DOHH2 (cell line): ENCODE measurements at regions not wholly inside any gene's neighbourhood (a gene's known extent, or its start where the extent isn't known, plus 50 kb on each side); places are given as distances from the start of the nearest gene placed in this dataset.

Experiments
- H3F3A ChIP-seq: fragments of 200-600 bp; sonication (generic), shearing (Covaris generic); 2 replicates; pipeline ENCODE4 v1.6.0; 2016; ENCODE audit warnings: antibody characterized with exemption, mild to moderate bottlenecking; ENCODE audit not compliant: control insufficient read depth, insufficient read depth
- H3K27ac ChIP-seq: fragments of 200-600 bp; sonication (generic); 2 replicates; pipeline ENCODE4 v1.5.1; 2014; ENCODE audit warnings: low read depth, mild to moderate bottlenecking, low read length, moderate library complexity
- H3K27me3 ChIP-seq: fragments of 200-600 bp; sonication (generic); 2 replicates; pipeline ENCODE4 v1.6.1; 2014; ENCODE audit warnings: mild to moderate bottlenecking, low read length, mixed read lengths; ENCODE audit not compliant: control insufficient read depth
- H3K36me3 ChIP-seq: fragments of 200-600 bp; sonication (generic); 2 replicates; pipeline ENCODE4 v1.6.1; 2014; ENCODE audit warnings: mild to moderate bottlenecking, low read length, moderate library complexity, mixed read lengths; ENCODE audit not compliant: control insufficient read depth
- H3K4me1 ChIP-seq: fragments of 200-600 bp; sonication (generic); 2 replicates; pipeline ENCODE4 v1.6.1; 2014; ENCODE audit warnings: mild to moderate bottlenecking, low read length, mixed read lengths; ENCODE audit not compliant: control insufficient read depth
- H3K4me2 ChIP-seq: fragments of 200-600 bp; sonication (generic); 2 replicates; pipeline ENCODE4 v1.6.0; 2014; ENCODE audit warnings: mild to moderate bottlenecking, low read length, moderate library complexity
- H3K4me3 ChIP-seq: fragments of 200-600 bp; sonication (generic); 2 replicates; pipeline ENCODE4 v1.5.1; 2014; ENCODE audit warnings: mild to moderate bottlenecking, low read length, mixed read lengths
- H3K79me2 ChIP-seq: fragments of 200-600 bp; sonication (generic); 2 replicates; pipeline ENCODE4 v1.6.1; 2014; ENCODE audit warnings: mild to moderate bottlenecking, low read length, mixed read lengths; ENCODE audit not compliant: control insufficient read depth
- H3K9me2 ChIP-seq: fragments of 200-600 bp; sonication (generic); replicated peaks from 2 replicates; pipeline ENCODE4 v1.6.1; 2014; ENCODE audit warnings: mild to moderate bottlenecking, low read length, mixed read lengths; ENCODE audit not compliant: control insufficient read depth
- H3K9me3 ChIP-seq: fragments of 200-600 bp; sonication (generic); 2 replicates; pipeline ENCODE4 v1.6.1; 2014; ENCODE audit warnings: antibody characterized with exemption, low read length, mixed read lengths; ENCODE audit not compliant: control insufficient read depth, insufficient read depth
- H4K20me1 ChIP-seq: fragments of 200-600 bp; sonication (generic); 2 replicates; pipeline ENCODE4 v1.6.0; 2014; ENCODE audit warnings: low read depth, mild to moderate bottlenecking, antibody characterized with exemption, low read length, moderate library complexity; ENCODE audit not compliant: control insufficient read depth, insufficient read depth
- EZH2phosphoT487 ChIP-seq: fragments of 200-600 bp; sonication (generic); IDR thresholded peaks from 2 replicates; pipeline ENCODE4 v1.6.1; 2017; ENCODE audit warnings: borderline replicate concordance, mild to moderate bottlenecking, antibody characterized with exemption, low read length, moderate library complexity, mixed read lengths
- TF ChIP-seq, protein P1 (sequence below): fragments of 200-600 bp; sonication (generic); IDR thresholded peaks from one replicate; pipeline ENCODE4 v1.5.1; 2014; ENCODE audit warnings: antibody characterized with exemption, mild to moderate bottlenecking, low read depth, low read length; ENCODE audit not compliant: poor library complexity, severe bottlenecking

DNA sequence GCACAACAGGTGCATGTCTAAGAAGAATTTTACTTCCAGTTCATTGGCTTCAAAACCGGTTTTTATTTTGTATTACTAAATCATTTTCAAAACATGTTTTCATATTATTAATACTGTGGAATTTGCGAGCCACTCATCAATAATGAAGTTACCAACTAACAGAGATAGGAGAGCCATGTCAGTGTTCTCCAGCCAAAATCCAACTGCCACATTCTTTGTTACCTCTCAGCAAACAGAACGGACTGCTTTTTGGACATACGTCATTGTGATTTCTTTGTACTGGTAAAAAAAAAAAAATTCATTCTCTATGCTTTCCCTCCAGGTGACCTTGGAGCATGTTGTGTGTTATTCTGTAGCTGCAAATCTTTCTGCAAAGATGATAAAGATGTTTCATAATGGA, 414.2 kb upstream of the MMADHC start:
- Histone ChIP-seq H3K36me3 (no peaks in the 10 kb centered on the region), H3K9me3 (no peaks in the 10 kb centered on the region), H3K79me2 (no peaks in the 10 kb centered on the region), H3K9me2 (no peaks in the 10 kb centered on the region), H3K4me3 (no peak overlapping the region), H3K27ac (no peak overlapping the region), H4K20me1 (no peaks in the 10 kb centered on the region), H3K27me3 (no peaks in the 10 kb centered on the region), H3K4me1 (no peaks in the 10 kb centered on the region), H3K4me2 (no peak overlapping the region), H3F3A (no peaks in the 10 kb centered on the region)
- TF ChIP-seq EZH2phosphoT487: no peak
- TF ChIP-seq, protein P1, sequence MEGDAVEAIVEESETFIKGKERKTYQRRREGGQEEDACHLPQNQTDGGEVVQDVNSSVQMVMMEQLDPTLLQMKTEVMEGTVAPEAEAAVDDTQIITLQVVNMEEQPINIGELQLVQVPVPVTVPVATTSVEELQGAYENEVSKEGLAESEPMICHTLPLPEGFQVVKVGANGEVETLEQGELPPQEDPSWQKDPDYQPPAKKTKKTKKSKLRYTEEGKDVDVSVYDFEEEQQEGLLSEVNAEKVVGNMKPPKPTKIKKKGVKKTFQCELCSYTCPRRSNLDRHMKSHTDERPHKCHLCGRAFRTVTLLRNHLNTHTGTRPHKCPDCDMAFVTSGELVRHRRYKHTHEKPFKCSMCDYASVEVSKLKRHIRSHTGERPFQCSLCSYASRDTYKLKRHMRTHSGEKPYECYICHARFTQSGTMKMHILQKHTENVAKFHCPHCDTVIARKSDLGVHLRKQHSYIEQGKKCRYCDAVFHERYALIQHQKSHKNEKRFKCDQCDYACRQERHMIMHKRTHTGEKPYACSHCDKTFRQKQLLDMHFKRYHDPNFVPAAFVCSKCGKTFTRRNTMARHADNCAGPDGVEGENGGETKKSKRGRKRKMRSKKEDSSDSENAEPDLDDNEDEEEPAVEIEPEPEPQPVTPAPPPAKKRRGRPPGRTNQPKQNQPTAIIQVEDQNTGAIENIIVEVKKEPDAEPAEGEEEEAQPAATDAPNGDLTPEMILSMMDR: no peak

DNA sequence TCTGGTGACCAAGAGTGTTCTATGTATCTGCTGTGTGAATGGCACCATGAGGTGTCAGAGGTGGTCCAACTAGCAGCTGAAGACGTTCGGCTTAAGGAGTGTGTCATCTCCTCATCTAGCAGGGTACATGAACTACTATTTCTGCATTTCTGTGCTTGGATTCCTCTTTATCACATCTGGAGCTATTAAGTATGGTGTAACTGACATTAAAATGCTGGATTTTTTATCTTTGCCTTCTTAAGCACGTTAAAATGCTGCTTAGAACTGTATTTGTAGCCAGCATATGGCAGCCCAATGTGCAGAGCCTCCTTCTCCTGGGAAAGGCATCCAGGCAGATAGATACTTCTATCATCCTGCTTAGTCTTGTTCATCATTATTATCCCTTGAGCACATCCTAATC, 409.3 kb upstream of the MMADHC start:
- Histone ChIP-seq H3K27ac (no peak overlapping the region), H3K36me3 (no peaks in the 10 kb centered on the region), H3K27me3 (no peaks in the 10 kb centered on the region), H3K4me1 (no peaks in the 10 kb centered on the region), H3K9me2 (no peaks in the 10 kb centered on the region), H3K9me3 (no peaks in the 10 kb centered on the region; the same call in 1 of the 2 replicates), H3K4me2 (no peak overlapping the region), H3F3A (no peaks in the 10 kb centered on the region), H3K4me3 (no peak overlapping the region), H3K79me2 (no peaks in the 10 kb centered on the region), H4K20me1 (no peaks in the 10 kb centered on the region)
- TF ChIP-seq EZH2phosphoT487: no peak
- TF ChIP-seq, protein P1: no peak

DNA sequence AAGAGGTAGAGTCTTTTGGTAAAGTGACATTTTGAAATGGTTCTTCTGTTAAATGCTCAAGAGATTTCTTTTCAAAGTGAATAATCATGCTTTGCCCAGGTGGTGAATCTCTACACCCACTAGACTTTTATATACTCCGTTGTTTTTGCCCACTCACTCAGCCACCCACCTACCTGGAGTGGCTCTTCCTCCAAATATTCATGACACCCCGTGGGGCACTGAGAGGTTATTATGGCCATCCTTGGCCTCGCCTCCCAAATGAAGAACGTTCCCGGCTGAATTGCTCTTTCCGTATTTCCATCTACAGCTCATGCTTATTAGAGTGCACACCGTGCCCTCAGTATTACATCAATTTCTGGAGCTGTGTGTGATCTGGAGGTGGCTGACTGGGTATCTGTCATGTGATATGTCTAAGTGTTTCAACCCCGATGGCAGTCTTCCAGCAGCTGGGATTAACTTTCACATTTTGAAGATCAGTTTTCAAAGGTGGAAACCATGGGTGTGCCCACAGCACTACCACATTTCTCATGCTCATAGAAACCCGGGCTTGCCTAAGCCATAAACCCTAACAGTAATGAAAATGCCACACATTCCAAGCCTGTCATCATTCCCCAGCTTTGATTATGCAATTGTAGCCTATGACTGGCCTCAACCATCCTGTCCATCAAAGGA, 406.6 kb upstream of the MMADHC start:
- no peak for TF ChIP-seq EZH2phosphoT487
- TF ChIP-seq, protein P1: no peak
- no peaks in the 10 kb centered on the region for H3K79me2 ChIP-seq
- H3K4me1 ChIP-seq: no peaks in the 10 kb centered on the region
- no peaks in the 10 kb centered on the region for H4K20me1 ChIP-seq
- H3K27ac ChIP-seq: no peak overlapping the region
- H3F3A ChIP-seq: no peaks in the 10 kb centered on the region
- H3K27me3 ChIP-seq: no peaks in the 10 kb centered on the region
- no peaks in the 10 kb centered on the region for H3K9me2 ChIP-seq
- no peaks in the 10 kb centered on the region; the same call in 1 of the 2 replicates for H3K9me3 ChIP-seq
- no peak overlapping the region for H3K4me2 ChIP-seq
- no peaks in the 10 kb centered on the region for H3K36me3 ChIP-seq
- H3K4me3 ChIP-seq: no peak overlapping the region
